SK-N-SH (cell line): ENCODE measurements at regions not wholly inside any gene's neighbourhood (a gene's known extent, or its start where the extent isn't known, plus 50 kb on each side); places are given as distances from the start of the nearest gene placed in this dataset.

Experiments used
- CTCF ChIA-PET: fragments of 300-600, 350-600 bp; formaldehyde crosslinking; extraction: SDS; loops from one replicate; lab custom pipeline; 2021; lab: Yijun Ruan, JAX
- POLR2A ChIA-PET: fragments of 350-600 bp; sonication (Branson Sonifier 250); formaldehyde crosslinking; extraction: SDS; loops from one replicate; lab custom pipeline; 2020; ENCODE audit warnings: antibody characterized with exemption, inconsistent platforms; lab: Yijun Ruan, JAX
- DNase-seq: peaks from one replicate; pipeline ENCODE4 v3.0.0; 2012
- H2AFZ ChIP-seq: fragments of 200-600 bp; sonication (generic); 2 replicates; pipeline ENCODE4 v1.8.1; 2016; ENCODE audit warnings: antibody characterized with exemption, mild to moderate bottlenecking, low read depth
- H3F3A ChIP-seq: fragments of 200-600 bp; sonication (generic); replicated peaks from 2 replicates; pipeline ENCODE3; 2016; ENCODE audit warnings: antibody characterized with exemption, mild to moderate bottlenecking; ENCODE audit not compliant: insufficient read depth
- H3K27ac ChIP-seq, 2 experiments: fragments of 200-500 bp in 1 of 2; fragments of 200-600 bp in 1 of 2; sonication (Bioruptor generic) in 1 of 2; sonication (generic), shearing (Covaris generic) in 1 of 2; 2 replicates each; pipeline versions ENCODE4 v1.5.1 to v1.6.1; 2014 to 2016; ENCODE audit warnings: low read depth in 2 of 2, inconsistent platforms in 1 of 2, low read length in 1 of 2, mild to moderate bottlenecking in 1 of 2, mixed read lengths in 1 of 2
- H3K27me3 ChIP-seq: fragments of 200-600 bp; sonication (generic), shearing (Covaris generic); 2 replicates; pipeline ENCODE4 v1.6.1; 2016; ENCODE audit warnings: mixed run types; ENCODE audit not compliant: insufficient read depth
- H3K36me3 ChIP-seq, 2 experiments: fragments of 200-500 bp in 1 of 2; fragments of 200-600 bp in 1 of 2; sonication (Bioruptor generic) in 1 of 2; sonication (generic) in 1 of 2; replicated peaks in 1 of 2; 2 replicates each; pipeline versions ENCODE3 to v1.5.1; 2014 to 2016; ENCODE audit warnings: low read length in 1 of 2, mild to moderate bottlenecking in 1 of 2; ENCODE audit not compliant: insufficient read depth in 2 of 2, control insufficient read depth in 1 of 2
- H3K4me1 ChIP-seq, 2 experiments: fragments of 200-500 bp in 1 of 2; fragments of 200-600 bp in 1 of 2; sonication (Bioruptor generic) in 1 of 2; sonication (generic), shearing (Covaris generic) in 1 of 2; 2 replicates each; pipeline versions ENCODE4 v1.5.1 to v1.6.1; 2014 to 2016; ENCODE audit warnings: low read depth in 1 of 2, low read length in 1 of 2, mixed run types in 1 of 2; ENCODE audit not compliant: insufficient read depth in 2 of 2, control insufficient read depth in 1 of 2
- H3K4me2 ChIP-seq: fragments of 200-600 bp; sonication (generic), shearing (Covaris generic); 2 replicates; pipeline ENCODE4 v1.6.1; 2017; ENCODE audit warnings: mixed run types
- H3K4me3 ChIP-seq, 2 experiments: fragments of 200-500 bp in 1 of 2; fragments of 200-600 bp in 1 of 2; sonication (Bioruptor generic) in 1 of 2; sonication (generic), shearing (Covaris generic) in 1 of 2; 2 replicates each; pipeline versions ENCODE4 v1.5.1 to v1.8.1; 2014 to 2016; ENCODE audit warnings: low read depth in 2 of 2, inconsistent platforms in 1 of 2, low read length in 1 of 2, mild to moderate bottlenecking in 1 of 2, mixed read lengths in 1 of 2, moderate library complexity in 1 of 2
- H3K79me2 ChIP-seq: fragments of 200-600 bp; sonication (generic); 2 replicates; pipeline ENCODE4 v1.8.1; 2017; ENCODE audit warnings: mild to moderate bottlenecking; ENCODE audit not compliant: insufficient read depth
- H3K9ac ChIP-seq: fragments of 200-600 bp; sonication (generic); 2 replicates; pipeline ENCODE4 v1.6.1; 2017; ENCODE audit warnings: mixed run types
- H3K9me2 ChIP-seq: fragments of 200-600 bp; sonication (generic); 2 replicates; pipeline ENCODE4 v1.6.1; 2017; ENCODE audit warnings: mixed run types
- H3K9me3 ChIP-seq: fragments of 200-600 bp; sonication (generic); 2 replicates; pipeline ENCODE4 v1.6.1; 2017; ENCODE audit warnings: mixed run types, mild to moderate bottlenecking, moderate library complexity
- H4K20me1 ChIP-seq: fragments of 200-600 bp; sonication (generic); 2 replicates; pipeline ENCODE4 v1.6.1; 2017; ENCODE audit warnings: mild to moderate bottlenecking, mixed run types; ENCODE audit not compliant: insufficient read depth
- CHD2 ChIP-seq: fragments of 150-350 bp; IDR thresholded peaks from 2 replicates; pipeline ENCODE4 v1.6.1; 2018; ENCODE audit warnings: low read length; ENCODE audit not compliant: partially characterized antibody
- ELF1 ChIP-seq: IDR thresholded peaks from 2 replicates; pipeline ENCODE4 v1.4.0; 2012
- EZH2phosphoT487 ChIP-seq: fragments of 200-600 bp; sonication (generic); IDR thresholded peaks from 2 replicates; pipeline ENCODE4 v1.6.1; 2017; ENCODE audit warnings: low read depth, mixed run types, mild to moderate bottlenecking, antibody characterized with exemption, moderate library complexity, borderline replicate concordance
- JUND ChIP-seq: IDR thresholded peaks from 2 replicates; pipeline ENCODE4 v1.4.0; 2012
- NRF1 ChIP-seq: IDR thresholded peaks from 2 replicates; pipeline ENCODE4 v1.6.1; 2012; ENCODE audit warnings: low read depth, mild to moderate bottlenecking, low read length
- RFX5 ChIP-seq: IDR thresholded peaks from 2 replicates; pipeline ENCODE4 v1.6.1; 2012; ENCODE audit warnings: mild to moderate bottlenecking, improper control_type of control experiment, low read length
- SIN3A ChIP-seq: IDR thresholded peaks from 2 replicates; pipeline ENCODE4 v1.6.1; 2012; ENCODE audit warnings: low read depth, mild to moderate bottlenecking, low read length, moderate library complexity, borderline replicate concordance
- TEAD4 ChIP-seq: IDR thresholded peaks from 2 replicates; pipeline ENCODE4 v1.4.0; 2012; ENCODE audit warnings: mild to moderate bottlenecking, borderline replicate concordance; ENCODE audit not compliant: insufficient read depth
- YY1 ChIP-seq: IDR thresholded peaks from 2 replicates; pipeline ENCODE4 v1.4.0; 2012; ENCODE audit warnings: low read depth, mild to moderate bottlenecking
- WGBS: methylation state at CpG from one replicate; pipeline ENCODE4 v1.1.6; 2017; ENCODE audit warnings: low lambda C conversion rate; 5-methylcytosine and 5-hydroxymethylcytosine counted together
- TF ChIP-seq, protein P1 (sequence below): IDR thresholded peaks from 2 replicates; pipeline ENCODE4 v1.4.0; 2012; ENCODE audit warnings: low read depth
- TF ChIP-seq, protein P2 (sequence below): IDR thresholded peaks from 2 replicates; pipeline ENCODE4 v1.4.0; 2012; ENCODE audit warnings: low read depth, borderline replicate concordance
- TF ChIP-seq, protein P3 (sequence below): IDR thresholded peaks from 2 replicates; pipeline ENCODE4 v1.4.0; 2012; ENCODE audit warnings: low read depth, borderline replicate concordance
- TF ChIP-seq, protein P4 (sequence below): fragments of 150-350 bp; IDR thresholded peaks from 2 replicates; pipeline ENCODE4 v1.6.1; 2017; ENCODE audit warnings: antibody characterized with exemption, low read length, low read depth, borderline replicate concordance

DNA sequence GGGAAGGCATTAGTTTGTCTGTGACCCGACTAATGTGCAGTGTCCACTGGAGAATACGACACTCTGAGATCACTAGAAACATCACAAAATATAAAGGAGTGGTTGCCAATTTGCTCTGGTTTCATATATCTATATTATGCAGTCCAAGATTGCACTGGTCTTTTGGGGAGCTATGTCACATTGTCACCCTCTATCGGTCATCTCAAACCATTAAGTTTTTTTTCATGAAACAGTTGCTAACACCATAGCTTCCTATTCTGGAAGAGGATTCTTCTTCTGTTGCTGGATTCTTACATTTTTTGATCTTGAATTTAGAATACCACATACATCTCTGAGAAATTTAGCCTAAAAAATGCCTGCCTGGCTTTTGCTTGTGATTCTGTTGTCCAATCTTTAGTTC is 168.6 kb downstream of the LACC1 start (continued):
- no peak for TF ChIP-seq TEAD4
- TF ChIP-seq, protein P1, sequence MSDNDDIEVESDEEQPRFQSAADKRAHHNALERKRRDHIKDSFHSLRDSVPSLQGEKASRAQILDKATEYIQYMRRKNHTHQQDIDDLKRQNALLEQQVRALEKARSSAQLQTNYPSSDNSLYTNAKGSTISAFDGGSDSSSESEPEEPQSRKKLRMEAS: no peak
- TF ChIP-seq, protein P2, sequence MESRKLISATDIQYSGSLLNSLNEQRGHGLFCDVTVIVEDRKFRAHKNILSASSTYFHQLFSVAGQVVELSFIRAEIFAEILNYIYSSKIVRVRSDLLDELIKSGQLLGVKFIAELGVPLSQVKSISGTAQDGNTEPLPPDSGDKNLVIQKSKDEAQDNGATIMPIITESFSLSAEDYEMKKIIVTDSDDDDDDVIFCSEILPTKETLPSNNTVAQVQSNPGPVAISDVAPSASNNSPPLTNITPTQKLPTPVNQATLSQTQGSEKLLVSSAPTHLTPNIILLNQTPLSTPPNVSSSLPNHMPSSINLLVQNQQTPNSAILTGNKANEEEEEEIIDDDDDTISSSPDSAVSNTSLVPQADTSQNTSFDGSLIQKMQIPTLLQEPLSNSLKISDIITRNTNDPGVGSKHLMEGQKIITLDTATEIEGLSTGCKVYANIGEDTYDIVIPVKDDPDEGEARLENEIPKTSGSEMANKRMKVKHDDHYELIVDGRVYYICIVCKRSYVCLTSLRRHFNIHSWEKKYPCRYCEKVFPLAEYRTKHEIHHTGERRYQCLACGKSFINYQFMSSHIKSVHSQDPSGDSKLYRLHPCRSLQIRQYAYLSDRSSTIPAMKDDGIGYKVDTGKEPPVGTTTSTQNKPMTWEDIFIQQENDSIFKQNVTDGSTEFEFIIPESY: no peak
- TF ChIP-seq, protein P3, sequence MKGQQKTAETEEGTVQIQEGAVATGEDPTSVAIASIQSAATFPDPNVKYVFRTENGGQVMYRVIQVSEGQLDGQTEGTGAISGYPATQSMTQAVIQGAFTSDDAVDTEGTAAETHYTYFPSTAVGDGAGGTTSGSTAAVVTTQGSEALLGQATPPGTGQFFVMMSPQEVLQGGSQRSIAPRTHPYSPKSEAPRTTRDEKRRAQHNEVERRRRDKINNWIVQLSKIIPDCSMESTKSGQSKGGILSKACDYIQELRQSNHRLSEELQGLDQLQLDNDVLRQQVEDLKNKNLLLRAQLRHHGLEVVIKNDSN: no peak
- no peak for TF ChIP-seq EZH2phosphoT487
- no peak for TF ChIP-seq RFX5
- no peak for TF ChIP-seq CHD2
- no peak for TF ChIP-seq YY1
- TF ChIP-seq, all 33 proteins: peak for 3

DNA sequence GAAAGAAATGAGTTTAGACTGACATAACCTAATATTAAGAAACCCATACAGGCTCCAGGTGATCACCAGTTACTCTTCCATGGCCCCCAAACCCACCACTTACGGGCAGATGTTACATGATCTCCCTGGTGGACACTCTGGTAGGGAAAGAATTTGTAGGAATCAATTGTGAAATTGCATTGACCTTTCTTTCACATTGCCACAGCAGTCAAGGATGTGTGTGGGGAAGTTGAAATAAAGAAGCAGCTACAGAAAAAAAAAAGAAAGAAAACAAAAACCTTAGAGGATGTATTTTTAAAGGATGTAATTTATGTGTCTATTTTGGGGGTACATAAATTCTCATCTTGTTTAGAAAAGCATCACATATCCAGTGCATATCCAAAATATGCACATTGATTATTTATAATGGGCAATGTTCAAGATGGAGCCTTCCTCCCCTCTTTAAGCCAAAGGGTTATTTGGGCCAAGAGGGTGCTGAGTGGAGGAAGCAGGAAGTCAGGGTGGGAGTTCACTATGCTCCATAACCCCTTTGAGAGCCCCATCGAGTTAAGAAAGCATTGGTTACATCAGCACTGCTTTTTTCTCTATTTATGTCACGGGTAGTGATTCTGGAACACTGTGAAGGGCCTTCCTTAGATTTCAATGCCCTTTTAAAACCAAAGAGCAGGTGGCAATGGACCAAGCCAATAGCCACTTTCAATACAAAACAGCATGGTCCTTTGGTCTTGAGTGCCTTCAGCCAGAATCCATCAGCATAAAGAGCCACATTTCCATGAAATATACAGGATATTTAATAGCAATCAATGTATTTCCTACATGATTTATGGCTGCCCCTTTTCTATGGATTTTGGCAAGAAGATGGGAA is 169.6 kb downstream of the LACC1 start:
- H3F3A ChIP-seq: no peaks in the 10 kb centered on the region
- DNase-seq: no peak
- no peak overlapping the region for H3K27ac ChIP-seq
- H3K9me2 ChIP-seq: no peaks in the 10 kb centered on the region
- no peaks in the 10 kb centered on the region for H3K79me2 ChIP-seq
- no peak overlapping the region for H2AFZ ChIP-seq
- WGBS: 41% methylated on average over 3 of the region's 3 CpGs
- H3K9ac ChIP-seq: no peak overlapping the region
- no peaks in the 10 kb centered on the region for H4K20me1 ChIP-seq
- no peaks in the 10 kb centered on the region for H3K9me3 ChIP-seq
- no peaks in the 10 kb centered on the region for H3K36me3 ChIP-seq
- peaks cover 0 to 6% of the 10 kb centered on the region in 2 experiments; a peak in 1 of 4 replicates for H3K4me1 ChIP-seq
- no peaks in the 10 kb centered on the region for H3K27me3 ChIP-seq
- POLR2A ChIA-PET: no interaction called here
- no peak overlapping the region for H3K4me3 ChIP-seq
- TF ChIP-seq ELF1 (no peak), TEAD4 (no peak), JUND (no peak), NRF1 (no peak), SIN3A (no peak)
- TF ChIP-seq, protein P4, sequence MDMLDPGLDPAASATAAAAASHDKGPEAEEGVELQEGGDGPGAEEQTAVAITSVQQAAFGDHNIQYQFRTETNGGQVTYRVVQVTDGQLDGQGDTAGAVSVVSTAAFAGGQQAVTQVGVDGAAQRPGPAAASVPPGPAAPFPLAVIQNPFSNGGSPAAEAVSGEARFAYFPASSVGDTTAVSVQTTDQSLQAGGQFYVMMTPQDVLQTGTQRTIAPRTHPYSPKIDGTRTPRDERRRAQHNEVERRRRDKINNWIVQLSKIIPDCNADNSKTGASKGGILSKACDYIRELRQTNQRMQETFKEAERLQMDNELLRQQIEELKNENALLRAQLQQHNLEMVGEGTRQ: no peak
- TF ChIP-seq, all 33 proteins: peak for 0
- CTCF ChIA-PET: interaction anchor here (0.6 to 2.0 kb wide), 14 partner anchors 14 to 424 kb away, joined by 3 to 19 read pairs (median 4); no protein-coding TSS in a partner anchor
- H3K4me2 ChIP-seq: no peak overlapping the region
